Cardiac muscle cell (in vitro differentiated cells and primary cell): ENCODE measurements at regions not wholly inside any gene's neighbourhood (a gene's known extent, or its start where the extent isn't known, plus 50 kb on each side); places are given as distances from the start of the nearest gene placed in this dataset.
A peak's percentile ranks its signal among the peaks of the same experiment; 100 is the strongest.

ENCODE experiments used
- DNase-seq, 2 donors: peaks; one replicate each; pipeline versions ENCODE4 v3.0.0 to v3.0.0-alpha.2; 2010 to 2017; ENCODE audit warnings: low read depth in 1 of 2, low spot score in 1 of 2
- H3K27ac ChIP-seq: fragments of 200-600 bp; sonication (generic); 2 replicates; pipeline ENCODE4 v1.5.1; 2016
- H3K27me3 ChIP-seq: fragments of 200-600 bp; sonication (generic); 2 replicates; pipeline ENCODE4 v1.6.0; 2016; ENCODE audit warnings: control low read depth
- H3K36me3 ChIP-seq: fragments of 200-600 bp; sonication (generic); 2 replicates; pipeline ENCODE4 v1.5.1; 2016; ENCODE audit warnings: control low read depth
- H3K4me1 ChIP-seq: fragments of 200-600 bp; sonication (generic); 2 replicates; pipeline ENCODE4 v1.8.1; 2017; ENCODE audit warnings: low read depth, mild to moderate bottlenecking, mixed run types
- H3K4me3 ChIP-seq: fragments of 200-600 bp; sonication (generic); 2 replicates; pipeline ENCODE4 v1.5.1; 2016; ENCODE audit warnings: mild to moderate bottlenecking
- H3K9me3 ChIP-seq: fragments of 200-600 bp; sonication (generic); 2 replicates; pipeline ENCODE4 v1.5.1; 2017; ENCODE audit warnings: low read depth, mild to moderate bottlenecking, control low read depth
- CTCF ChIP-seq: IDR thresholded peaks from 2 replicates; pipeline ENCODE4 v1.5.1; 2012; ENCODE audit warnings: low read depth, mild to moderate bottlenecking, low read length

- Histone ChIP-seq H3K27ac (no peak overlapping the region), H3K27me3 (no peaks in the 10 kb centered on the region), H3K4me1 (peaks cover 3% of the 10 kb centered on the region), H3K4me3 (no peak overlapping the region), H3K9me3 (no peaks in the 10 kb centered on the region), H3K36me3 (no peaks in the 10 kb centered on the region)
- DNase-seq: no peak
- no peak for TF ChIP-seq CTCF
Observed at GRCh38 chr1:8213676-8214075, 104.2 kb upstream of the SLC45A1 start.

GRCh38 chr1:8213136-8213535 is 104.8 kb upstream of the SLC45A1 start:
- Histone ChIP-seq H3K27ac (no peak overlapping the region), H3K4me1 (peaks cover 3% of the 10 kb centered on the region), H3K27me3 (no peaks in the 10 kb centered on the region), H3K9me3 (no peaks in the 10 kb centered on the region), H3K4me3 (no peak overlapping the region), H3K36me3 (no peaks in the 10 kb centered on the region)
- no peak for TF ChIP-seq CTCF
- DNase-seq: no peak

GRCh38 chr1:8212580-8213031 is 105.3 kb upstream of the SLC45A1 start:
- no peak for TF ChIP-seq CTCF

GRCh38 chr1:8211883-8212579 is 105.9 kb upstream of the SLC45A1 start:
- Histone ChIP-seq H3K4me3 (no peak overlapping the region), H3K36me3 (no peaks in the 10 kb centered on the region), H3K27ac (no peak overlapping the region), H3K9me3 (no peaks in the 10 kb centered on the region), H3K4me1 (peaks cover 3% of the 10 kb centered on the region), H3K27me3 (no peaks in the 10 kb centered on the region)
- peak in 1 of 2 donors; percentile 99 for DNase-seq
- TF ChIP-seq CTCF: no peak

More at GRCh38 chr1:8212580-8213031, 105.3 kb upstream of the SLC45A1 start:
- Histone ChIP-seq H3K9me3 (no peaks in the 10 kb centered on the region), H3K27me3 (no peaks in the 10 kb centered on the region), H3K27ac (no peak overlapping the region), H3K36me3 (no peaks in the 10 kb centered on the region), H3K4me1 (peaks cover 3% of the 10 kb centered on the region), H3K4me3 (no peak overlapping the region)
- DNase-seq: no peak

- no peak for TF ChIP-seq CTCF
- Histone ChIP-seq H3K9me3 (no peaks in the 10 kb centered on the region), H3K27ac (no peak overlapping the region), H3K4me1 (peaks cover 3% of the 10 kb centered on the region), H3K36me3 (no peaks in the 10 kb centered on the region), H3K4me3 (no peak overlapping the region), H3K27me3 (no peaks in the 10 kb centered on the region)
- no peak for DNase-seq
Observed at GRCh38 chr1:8211251-8211882, 106.5 kb upstream of the SLC45A1 start.
